IMR-90 (cell line): ENCODE measurements at regions not wholly inside any gene's neighbourhood (a gene's known extent, or its start where the extent isn't known, plus 50 kb on each side); places are given as distances from the start of the nearest gene placed in this dataset.

ENCODE experiments used
- ATAC-seq: fragments of 200-7000 bp; cut with Tn5 transposase; 2 replicates; pipeline ENCODE4 v1.9.1; 2020; ENCODE audit warnings: low read depth, mild to moderate bottlenecking, moderate library complexity
- BruUV-seq: library from RNA; stranded (reverse); fragments of 400-500 nt; replicated peaks from 2 replicates; lab custom pipeline; 2021; lab: Mats Ljungman, UMichigan
- CTCF ChIA-PET: fragments of 300-600 bp; formaldehyde crosslinking; extraction: SDS; loops from one replicate; lab custom pipeline; 2021; ENCODE audit warnings: antibody characterized with exemption; lab: Yijun Ruan, JAX
- POLR2A ChIA-PET: fragments of 300-600 bp; sonication (Branson Sonifier 250); formaldehyde crosslinking; loops from one replicate; lab custom pipeline; 2022; ENCODE audit warnings: antibody characterized with exemption; ENCODE audit not compliant: unreplicated experiment; lab: Charles Lee
- DNase-seq: peaks from one replicate; pipeline ENCODE4 v3.0.0; 2013
- H2AFZ ChIP-seq: replicated peaks from 2 replicates; pipeline ENCODE3; 2013; ENCODE audit warnings: low read length, mild to moderate bottlenecking; ENCODE audit not compliant: poor library complexity
- H2AK5ac ChIP-seq: 2 replicates; pipeline ENCODE4 v1.6.1; 2013; ENCODE audit warnings: low read depth, low read length, inconsistent platforms
- H2AK9ac ChIP-seq: replicated peaks from 2 replicates; pipeline ENCODE3; 2013; ENCODE audit warnings: mild to moderate bottlenecking, low read depth, low read length, moderate library complexity; ENCODE audit not compliant: poor library complexity
- H2BK120ac ChIP-seq: 2 replicates; pipeline ENCODE4 v1.6.1; 2013; ENCODE audit warnings: low read depth, low read length, inconsistent platforms
- H2BK15ac ChIP-seq: 3 replicates; pipeline ENCODE4 v1.6.1; 2013; ENCODE audit warnings: low read depth, low read length, inconsistent platforms
- H2BK20ac ChIP-seq: 2 replicates; pipeline ENCODE4 v1.6.1; 2013; ENCODE audit warnings: low read depth, mild to moderate bottlenecking, inconsistent platforms, low read length, moderate library complexity
- H2BK5ac ChIP-seq: 2 replicates; pipeline ENCODE4 v1.6.1; 2013; ENCODE audit warnings: mild to moderate bottlenecking, low read depth, low read length, inconsistent platforms; ENCODE audit not compliant: poor library complexity, severe bottlenecking
- H3K14ac ChIP-seq: replicated peaks from 2 replicates; pipeline ENCODE4 v1.6.1; 2013; ENCODE audit warnings: low read depth, low read length, inconsistent platforms
- H3K18ac ChIP-seq: 2 replicates; pipeline ENCODE4 v1.6.1; 2013; ENCODE audit warnings: low read depth, low read length, control low read depth
- H3K23ac ChIP-seq: 2 replicates; pipeline ENCODE4 v1.6.1; 2013; ENCODE audit warnings: low read depth, low read length, inconsistent platforms
- H3K27ac ChIP-seq: 2 replicates; pipeline ENCODE4 v1.5.1; 2013; ENCODE audit warnings: mild to moderate bottlenecking, control low read depth, low read length; ENCODE audit not compliant: insufficient read depth
- H3K27me3 ChIP-seq: 2 replicates; pipeline ENCODE4 v1.6.1; 2013; ENCODE audit warnings: low read length; ENCODE audit not compliant: control insufficient read depth, insufficient read depth
- H3K36me3 ChIP-seq: 2 replicates; pipeline ENCODE4 v1.6.1; 2013; ENCODE audit warnings: low read length, mixed read lengths; ENCODE audit not compliant: control insufficient read depth, insufficient read depth
- H3K4ac ChIP-seq: 2 replicates; pipeline ENCODE4 v1.6.1; 2013; ENCODE audit warnings: low read depth, low read length, inconsistent platforms
- H3K4me1 ChIP-seq: 2 replicates; pipeline ENCODE4 v1.6.1; 2013; ENCODE audit warnings: low read length, mixed read lengths; ENCODE audit not compliant: control insufficient read depth, insufficient read depth
- H3K4me2 ChIP-seq: 2 replicates; pipeline ENCODE4 v1.6.1; 2013; ENCODE audit warnings: low read depth, mild to moderate bottlenecking, control low read depth, low read length, moderate library complexity
- H3K4me3 ChIP-seq: 2 replicates; pipeline ENCODE4 v1.5.1; 2013; ENCODE audit warnings: low read depth, mild to moderate bottlenecking, control low read depth, low read length, moderate library complexity; ENCODE audit not compliant: insufficient read depth
- H3K56ac ChIP-seq: 2 replicates; pipeline ENCODE4 v1.6.1; 2013; ENCODE audit warnings: low read length, inconsistent platforms; ENCODE audit not compliant: insufficient read depth; ENCODE audit errors: extremely low read depth
- H3K79me1 ChIP-seq, 2 experiments: 2 replicates each; pipeline ENCODE4 v1.6.1; 2013; ENCODE audit warnings: low read length in 2 of 2, inconsistent platforms in 1 of 2, low read depth in 1 of 2
- H3K9ac ChIP-seq: 2 replicates; pipeline ENCODE4 v1.6.1; 2013; ENCODE audit warnings: low read depth, low read length, control low read depth
- H3K9me1 ChIP-seq: 2 replicates; pipeline ENCODE4 v1.6.1; 2013; ENCODE audit warnings: low read length, inconsistent platforms; ENCODE audit not compliant: insufficient read depth
- H3K9me3 ChIP-seq: 2 replicates; pipeline ENCODE4 v1.6.1; 2013; ENCODE audit warnings: low read length; ENCODE audit not compliant: control insufficient read depth, insufficient read depth
- H4K20me1 ChIP-seq: 2 replicates; pipeline ENCODE4 v1.6.1; 2013; ENCODE audit warnings: low read length, inconsistent platforms; ENCODE audit not compliant: insufficient read depth
- H4K5ac ChIP-seq: 2 replicates; pipeline ENCODE4 v1.6.1; 2013; ENCODE audit warnings: mild to moderate bottlenecking, low read depth, low read length, control low read depth
- H4K8ac ChIP-seq, 2 experiments: 2 replicates each; pipeline ENCODE4 v1.6.1; 2013; ENCODE audit warnings: low read depth in 2 of 2, low read length in 2 of 2, control low read depth in 1 of 2, inconsistent platforms in 1 of 2
- H4K91ac ChIP-seq: 2 replicates; pipeline ENCODE4 v1.6.1; 2013; ENCODE audit warnings: low read depth, low read length, inconsistent platforms; ENCODE audit not compliant: insufficient read depth
- BHLHE40 ChIP-seq: fragments of 150-350 bp; IDR thresholded peaks from 2 replicates; pipeline ENCODE4 v1.6.1; 2016; ENCODE audit warnings: mild to moderate bottlenecking, low read depth, low read length
- CHD1 ChIP-seq: IDR thresholded peaks from 2 replicates; pipeline ENCODE4 v1.6.1; 2012; ENCODE audit warnings: low read depth, low read length, improper control_type of control experiment
- MAFK ChIP-seq: IDR thresholded peaks from 2 replicates; pipeline ENCODE4 v1.6.1; 2012; ENCODE audit warnings: low read depth, low read length, improper control_type of control experiment
- MXI1 ChIP-seq: IDR thresholded peaks from 2 replicates; pipeline ENCODE4 v1.6.1; 2012; ENCODE audit warnings: low read depth, mild to moderate bottlenecking, low read length, moderate library complexity, borderline replicate concordance
- POLR2A ChIP-seq: IDR thresholded peaks from 2 replicates; pipeline ENCODE4 v1.6.1; 2012; ENCODE audit warnings: mild to moderate bottlenecking, low read depth, low read length
- RFX5 ChIP-seq: IDR thresholded peaks from 2 replicates; pipeline ENCODE4 v1.8.0; 2012; ENCODE audit warnings: low read depth, mild to moderate bottlenecking, low read length, moderate library complexity
- SMC3 ChIP-seq: fragments of 150-350 bp; IDR thresholded peaks from 2 replicates; pipeline ENCODE4 v1.6.1; 2016; ENCODE audit warnings: low read depth, mild to moderate bottlenecking, antibody characterized with exemption, low read length, moderate library complexity
- WGBS, 2 experiments: methylation state at CpG; one replicate each; pipeline versions ENCODE4 v1.1.5 to v1.1.7; 2013; ENCODE audit warnings: missing lambda C conversion rate in 2 of 2; ENCODE audit not compliant: insufficient read length in 1 of 2; ENCODE audit errors: extremely low coverage in 2 of 2; 5-methylcytosine and 5-hydroxymethylcytosine counted together
- dilution Hi-C: fragments of 300-500 bp; cut with HindIII; formaldehyde crosslinking; loops from one replicate; pipeline ENCODE4 v1.14.3; 2018; ENCODE audit warnings: low sequenced_read_pairs; ENCODE audit not compliant: unreplicated experiment
- in situ Hi-C: fragments of 300-500 bp; cut with MboI; formaldehyde crosslinking; loops from 3 replicates; pipeline ENCODE4 v1.14.3; 2019; ENCODE audit warnings: low sequenced_read_pairs, inconsistent platforms, mixed read lengths
- intact Hi-C: fragments of 100-400 bp; cut with micrococcal nuclease; formaldehyde crosslinking; loops from 2 replicates; pipeline ENCODE4 v1.10.0; 2022

DNA sequence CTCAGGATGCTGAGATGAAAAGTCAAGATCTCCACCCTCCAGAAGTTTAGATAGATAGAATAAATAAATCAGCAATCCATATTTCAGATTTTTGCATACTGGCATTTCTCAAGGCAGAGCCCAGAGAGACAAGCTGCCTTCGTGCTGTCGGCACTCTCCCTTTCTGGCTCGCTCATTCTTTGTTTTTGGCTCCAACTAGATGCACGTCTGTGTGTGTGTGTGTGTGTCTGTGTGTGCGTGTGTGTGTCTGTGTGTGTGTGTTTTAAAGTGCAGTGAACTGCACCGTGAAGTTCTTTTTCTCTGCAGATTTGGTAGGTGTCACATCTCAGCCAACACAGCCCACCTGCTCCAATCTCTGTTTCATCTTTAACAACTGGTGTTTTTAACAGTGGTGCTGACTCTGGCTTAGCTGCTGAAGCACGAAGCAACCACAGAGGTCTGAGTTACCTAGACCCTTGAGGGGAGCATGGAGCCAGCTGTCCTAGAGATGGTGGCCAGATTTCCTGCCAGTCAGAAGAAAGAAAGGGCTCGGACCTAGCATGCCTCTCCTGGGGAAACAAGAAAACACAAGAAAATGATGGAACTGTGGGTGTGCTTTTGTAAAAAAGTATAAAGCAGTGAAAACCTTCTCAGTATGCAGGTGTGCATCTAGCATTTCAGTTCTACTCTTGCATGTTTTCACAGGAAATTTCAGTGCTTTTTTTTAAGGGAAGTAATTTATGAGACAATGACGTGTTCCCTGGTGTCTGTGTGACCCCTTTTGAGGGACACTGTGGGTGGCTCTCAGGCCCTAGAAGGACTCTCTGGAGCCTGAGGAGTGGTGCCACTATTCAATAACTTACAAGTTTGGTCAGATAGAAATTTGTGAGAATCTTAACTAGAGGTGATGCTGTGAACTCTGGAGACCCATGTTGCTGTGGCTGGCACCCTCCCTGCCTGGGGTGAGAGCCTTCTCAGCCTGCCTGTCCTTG, 364.3 kb downstream of the RNF144A start:
- Histone ChIP-seq H3K27me3 (no peaks in the 10 kb centered on the region), H3K18ac (no peak overlapping the region), H3K56ac (no peak overlapping the region), H4K20me1 (no peaks in the 10 kb centered on the region), H3K36me3 (no peaks in the 10 kb centered on the region), H2BK15ac (no peak overlapping the region), H3K27ac (no peak overlapping the region), H3K4me1 (no peaks in the 10 kb centered on the region), H3K4ac (no peak overlapping the region), H2BK20ac (no peak overlapping the region), H4K8ac (no peak overlapping the region), H2AK5ac (no peak overlapping the region), H3K9ac (no peak overlapping the region), H2BK5ac (no peak overlapping the region), H2BK120ac (no peak overlapping the region), H3K4me3 (no peak overlapping the region), H3K4me2 (no peak overlapping the region), H3K23ac (no peak overlapping the region), H3K9me3 (peaks cover 7% of the 10 kb centered on the region), H4K5ac (no peak overlapping the region), H4K91ac (no peak overlapping the region), H2AFZ (no peak overlapping the region), H2AK9ac (no peak overlapping the region), H3K14ac (no peak overlapping the region), H3K79me1 (no peaks in the 10 kb centered on the region), H3K9me1 (no peaks in the 10 kb centered on the region)
- WGBS, 2 experiments = 19% methylated on average over 2 of the region's 9 CpGs; no CpG with 5 or more reads in 1 of the 2 experiments
- ATAC-seq (no peak), DNase-seq (no peak)
- in situ Hi-C loops (no loop called here), intact Hi-C loops (no loop called here), dilution Hi-C loops (no loop called here)
- no TSS peak for BruUV-seq
- POLR2A ChIA-PET = no interaction called here
- TF ChIP-seq SMC3 (no peak), MAFK (no peak), RFX5 (no peak), CHD1 (no peak), BHLHE40 (no peak), POLR2A (no peak), MXI1 (no peak)
- CTCF ChIA-PET = no interaction called here
